ENCODE measurements at regions not wholly inside any gene's neighbourhood (a gene's known extent, or its start where the extent isn't known, plus 50 kb on each side); places are given as distances from the start of the nearest gene placed in this dataset.

DNA sequence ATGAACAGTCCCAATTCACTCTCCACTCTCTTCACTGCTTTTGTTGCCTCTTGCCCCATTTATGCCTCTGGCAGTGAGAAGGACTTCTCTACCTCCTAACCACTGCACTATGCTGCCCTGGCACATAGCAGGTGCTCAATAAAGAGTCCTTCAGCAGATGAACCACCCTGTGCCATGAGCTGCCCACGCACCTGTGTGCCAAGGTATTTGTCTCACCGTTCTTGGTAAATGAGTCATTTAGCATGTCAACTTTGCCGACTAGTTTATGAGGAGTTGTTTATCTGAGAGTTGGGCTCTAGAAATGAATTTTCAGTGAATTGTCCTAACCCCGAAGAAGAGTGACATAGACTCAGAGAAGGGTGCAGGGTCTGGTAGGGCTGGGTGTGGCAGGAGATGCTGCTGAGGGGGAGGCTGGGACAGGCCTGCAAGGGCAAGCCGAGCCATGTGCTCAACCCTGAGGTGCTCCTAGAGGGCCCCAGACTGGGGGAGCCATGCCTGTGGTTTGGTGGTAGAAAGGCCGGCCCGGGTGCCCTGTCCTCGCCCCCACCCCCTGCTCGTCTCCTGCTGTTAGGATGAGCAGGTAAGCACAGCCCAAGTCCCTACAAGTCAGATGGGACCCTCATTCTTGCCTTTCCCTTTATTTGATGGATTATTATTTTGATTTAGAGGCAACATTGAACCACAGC, 654.5 kb downstream of the MATN1 start:
- DNase-seq = no peak

DNA sequence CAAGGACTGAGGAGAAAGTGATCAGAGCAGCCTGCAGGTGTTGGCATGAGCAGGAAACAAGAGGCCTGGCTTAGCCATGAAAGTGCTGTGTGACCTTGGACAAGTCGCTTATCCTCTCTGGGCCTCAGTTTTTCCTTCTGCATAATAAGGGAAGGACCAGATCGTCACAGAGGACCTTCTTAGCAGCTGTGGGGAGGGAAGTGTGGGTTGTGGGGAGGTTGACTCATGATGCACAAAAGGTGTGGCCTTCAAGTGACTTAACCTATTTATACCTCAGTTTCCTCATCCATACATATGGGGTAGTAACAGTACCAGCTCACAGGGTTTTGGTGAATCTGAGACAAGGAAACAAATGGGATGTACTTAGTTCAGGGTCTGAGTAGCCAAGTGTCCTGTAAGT, 658.8 kb downstream of the MATN1 start:
- DNase-seq = no peak

DNA sequence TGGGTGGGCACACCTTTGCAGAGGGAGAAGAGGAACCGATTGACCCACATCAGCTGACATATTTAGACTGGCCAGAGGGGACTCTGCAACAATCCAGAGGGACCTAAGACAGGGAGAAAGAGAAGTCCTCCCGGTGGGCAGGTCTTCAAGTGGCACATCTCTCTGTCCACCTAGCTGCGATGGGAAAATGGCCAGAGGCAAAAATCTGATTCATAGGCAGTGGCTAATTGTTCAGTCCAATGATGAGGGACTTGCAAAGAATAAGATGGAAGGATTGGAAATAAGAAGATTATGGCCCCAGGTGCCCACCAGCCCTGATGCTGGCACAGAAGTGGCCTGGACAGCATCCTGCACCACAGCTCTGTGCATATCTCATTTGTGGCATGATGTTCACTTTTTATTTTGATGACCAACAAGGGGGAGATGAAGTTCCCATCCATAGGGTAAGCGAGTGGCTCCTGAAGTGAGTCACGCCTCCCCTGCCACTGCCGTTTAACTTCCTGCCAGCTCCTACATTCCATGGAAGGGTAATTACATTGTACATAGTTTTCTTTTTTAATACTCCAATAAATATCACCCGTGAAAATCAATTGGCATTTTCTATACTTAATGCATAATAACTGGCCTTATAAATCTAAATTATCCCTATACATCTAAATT, 659.6 kb downstream of the MATN1 start:
- no peak for DNase-seq

DNA sequence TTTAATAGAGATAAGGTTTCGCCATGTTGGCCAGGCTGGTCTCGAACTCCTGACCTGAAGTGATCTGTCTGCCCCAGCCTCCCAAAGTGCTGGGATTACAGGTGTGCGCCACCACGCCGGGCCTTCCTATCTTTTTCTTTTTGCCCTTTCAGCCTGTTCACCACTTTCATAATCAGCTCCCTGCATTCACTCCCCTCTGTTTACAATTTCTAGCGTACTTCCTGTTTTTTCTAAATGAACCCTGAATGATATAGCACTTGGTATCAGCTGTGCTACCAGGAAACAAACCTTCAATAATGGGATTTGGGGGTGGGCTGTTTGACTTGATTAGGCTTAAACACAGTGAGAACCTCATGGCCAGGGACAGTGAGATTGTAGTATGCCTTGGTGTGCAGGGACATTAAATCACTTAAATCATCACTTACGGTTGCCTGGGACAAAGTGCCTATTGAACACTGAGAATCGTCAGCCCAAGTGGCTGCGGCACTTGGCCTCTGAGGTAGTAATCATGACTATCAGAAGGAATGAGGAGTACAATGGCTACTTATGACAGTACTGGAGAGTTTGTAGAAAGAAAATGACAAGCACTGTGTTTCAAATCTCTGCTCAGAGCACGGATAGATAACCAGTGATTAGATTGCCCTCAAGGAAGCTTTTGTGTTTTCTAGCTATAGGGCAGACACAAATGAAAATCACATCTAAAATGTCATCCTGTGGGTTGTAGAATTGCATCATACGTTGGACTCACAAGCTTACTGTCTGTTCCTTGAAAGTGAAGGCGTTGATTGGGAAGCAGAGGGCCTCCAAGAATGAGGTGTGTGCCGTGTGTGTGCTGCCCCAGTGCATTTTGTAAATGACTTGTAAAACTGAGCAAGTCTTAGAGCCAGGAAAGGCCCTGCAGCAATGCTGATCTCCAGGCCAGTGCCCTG, 661.8 kb downstream of the MATN1 start:
- no peak for DNase-seq

DNA sequence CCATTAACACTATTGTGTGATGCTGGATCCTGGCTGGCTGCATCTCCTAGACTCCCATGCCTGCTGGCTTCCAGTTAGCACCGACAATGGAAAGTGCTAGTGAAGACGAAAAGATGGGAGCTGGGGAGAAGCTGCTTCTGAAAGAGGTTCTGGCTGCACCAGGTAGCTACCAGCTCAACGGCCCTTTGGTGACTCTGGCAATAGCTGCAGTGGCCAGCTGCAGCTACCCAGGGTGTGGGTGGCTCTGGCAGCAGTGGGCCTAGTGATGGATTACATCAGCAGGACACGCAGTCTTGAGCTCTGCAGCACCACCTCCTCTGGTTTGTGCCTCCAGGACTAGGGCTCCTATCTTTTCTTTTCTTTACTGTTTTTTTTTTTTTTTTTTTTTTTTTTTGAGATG, 662.6 kb downstream of the MATN1 start:
- no peak for DNase-seq

DNA sequence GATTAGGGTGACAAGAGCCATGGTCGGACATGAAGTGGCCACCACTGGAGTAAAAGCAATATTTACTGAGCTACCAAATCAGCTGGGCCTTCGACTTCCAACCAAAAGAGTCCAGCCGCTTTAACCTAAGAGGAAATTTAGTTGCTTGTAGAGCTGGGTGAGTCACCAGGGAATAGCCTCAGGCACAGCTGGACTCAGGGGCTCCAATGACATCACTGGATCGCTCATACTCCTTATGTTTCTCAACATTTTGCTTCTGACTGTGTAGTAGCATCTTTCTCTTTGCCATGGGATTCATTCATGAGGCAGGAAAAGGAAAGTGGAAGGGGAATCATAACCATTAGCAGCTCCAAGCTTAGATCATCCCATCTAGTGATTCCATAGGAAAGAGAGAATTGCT, 664.4 kb downstream of the MATN1 start:
- DNase-seq = no peak

DNA sequence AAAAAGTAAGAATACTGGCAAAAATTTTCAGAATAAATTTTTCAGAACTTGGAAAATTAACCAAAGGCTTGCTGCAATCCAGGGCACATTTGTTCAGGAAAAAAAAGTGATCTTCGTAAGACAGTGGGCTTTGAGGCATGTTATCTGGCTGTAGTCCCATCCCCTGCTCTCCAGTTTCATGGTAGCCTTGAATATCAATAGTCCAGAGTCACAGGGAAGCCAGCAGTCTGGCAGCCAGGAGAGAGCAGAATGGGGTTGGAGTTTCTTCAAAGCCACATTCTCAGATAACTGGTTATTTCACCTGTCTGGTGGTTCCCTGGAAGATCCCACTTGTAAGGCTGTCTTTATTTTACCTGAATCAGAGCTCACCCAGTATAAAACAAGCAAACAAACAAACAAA, 669.3 kb downstream of the MATN1 start:
- DNase-seq = no peak

DNA sequence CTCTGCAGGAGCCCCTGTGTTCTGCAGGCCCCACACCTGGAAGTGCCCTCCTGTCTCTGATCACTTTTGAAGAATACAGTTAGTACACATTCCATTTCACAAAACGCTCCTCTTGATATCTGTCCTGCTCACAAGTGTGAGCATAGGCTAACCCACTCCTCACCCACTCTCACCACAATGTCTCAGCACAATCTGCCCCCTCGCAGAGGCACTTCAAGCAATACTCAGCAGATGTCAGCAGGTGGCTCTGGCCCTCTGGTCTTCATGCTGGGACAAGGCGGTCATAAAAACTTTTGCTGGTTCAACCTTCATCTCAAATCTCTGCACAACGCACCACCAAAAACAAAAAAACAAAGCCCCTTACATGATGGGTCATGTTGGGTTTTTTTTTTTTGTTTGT, 671.2 kb downstream of the MATN1 start:
- no peak for DNase-seq

DNA sequence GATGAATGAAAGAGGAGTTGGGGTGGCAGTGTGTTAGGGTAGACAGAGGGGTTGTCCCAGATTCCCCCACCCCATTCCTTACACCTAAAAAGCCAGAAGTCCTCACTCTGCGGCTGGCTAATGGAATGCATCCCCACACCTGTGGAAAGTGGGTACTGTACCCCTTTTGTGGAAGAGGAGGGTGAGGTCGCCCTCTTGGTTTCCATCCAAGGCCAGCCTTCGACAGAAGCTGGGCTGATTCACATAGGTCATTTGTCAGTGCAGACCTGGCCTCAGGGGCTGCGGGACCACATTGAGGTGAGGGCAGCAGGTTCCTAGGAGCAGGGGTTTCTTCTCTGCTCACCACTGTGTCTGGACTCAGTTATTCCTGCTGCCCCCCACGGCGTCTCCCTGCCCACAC, 671.6 kb downstream of the MATN1 start:
- no peak for DNase-seq

DNA sequence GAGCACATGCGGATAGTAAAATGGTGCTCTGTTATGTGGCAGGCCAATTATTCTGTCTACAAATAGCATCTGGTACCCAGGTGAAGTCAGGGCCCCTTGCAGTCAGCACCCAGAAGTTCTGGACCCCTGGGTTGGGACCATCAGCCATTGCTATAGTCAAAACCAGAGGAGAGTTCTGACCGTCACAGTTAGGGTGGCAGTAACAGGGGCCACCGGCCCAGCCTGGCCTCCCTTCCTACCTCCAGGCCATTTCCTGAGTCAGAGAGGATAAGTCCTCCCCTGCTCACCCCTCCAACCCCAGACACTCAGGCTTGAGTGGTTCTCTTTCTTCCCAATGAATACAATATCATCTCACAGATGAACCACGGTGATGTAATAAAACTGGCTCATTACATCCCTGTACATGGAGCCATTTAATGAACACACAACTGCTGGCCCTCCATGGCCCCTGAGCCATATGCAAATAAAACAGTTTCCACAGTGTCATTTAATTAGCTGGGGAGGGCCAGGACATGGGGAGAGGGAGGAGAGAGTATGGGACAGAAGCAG, 673.6 kb downstream of the MATN1 start:
- DNase-seq = no peak

DNA sequence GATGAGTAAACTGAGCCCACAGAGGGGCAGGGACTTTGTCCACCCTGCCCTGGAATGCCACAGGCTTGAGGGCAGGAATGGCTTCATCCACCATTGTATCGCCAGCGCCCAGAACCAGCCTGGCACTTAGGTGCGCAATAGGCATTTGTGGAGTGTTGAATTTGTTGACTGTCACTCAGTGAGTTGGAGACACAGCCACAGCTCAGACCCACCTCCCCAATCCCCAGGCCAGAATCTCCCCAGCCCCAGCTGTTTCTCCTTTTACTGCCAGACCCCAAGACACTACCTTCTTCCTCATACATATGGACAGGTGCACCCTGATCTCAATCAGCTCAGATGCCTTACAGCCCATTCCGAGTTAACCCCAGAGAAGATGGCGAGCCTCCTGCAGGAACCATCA, 674.5 kb downstream of the MATN1 start:
- DNase-seq = no peak

DNA sequence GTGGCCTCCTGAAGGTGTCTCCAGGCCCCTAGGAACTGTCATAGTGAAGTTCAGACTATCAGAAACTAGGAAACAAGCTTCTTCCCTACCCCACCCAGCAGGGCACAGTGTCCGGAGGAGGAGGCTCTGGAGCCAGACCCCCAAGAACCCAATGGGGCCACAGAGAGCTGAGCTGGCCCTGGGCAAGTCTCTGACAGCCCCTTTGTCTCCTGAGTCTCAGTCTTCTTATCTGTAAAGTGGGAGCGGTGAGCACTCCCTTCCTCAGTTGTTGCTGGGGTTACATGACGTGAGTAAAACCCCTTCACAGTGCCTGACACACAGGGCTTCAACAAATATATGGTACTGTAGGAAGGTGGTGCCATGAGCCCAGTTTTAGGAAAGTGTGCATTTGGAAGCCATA, 675.8 kb downstream of the MATN1 start:
- DNase-seq = no peak

DNA sequence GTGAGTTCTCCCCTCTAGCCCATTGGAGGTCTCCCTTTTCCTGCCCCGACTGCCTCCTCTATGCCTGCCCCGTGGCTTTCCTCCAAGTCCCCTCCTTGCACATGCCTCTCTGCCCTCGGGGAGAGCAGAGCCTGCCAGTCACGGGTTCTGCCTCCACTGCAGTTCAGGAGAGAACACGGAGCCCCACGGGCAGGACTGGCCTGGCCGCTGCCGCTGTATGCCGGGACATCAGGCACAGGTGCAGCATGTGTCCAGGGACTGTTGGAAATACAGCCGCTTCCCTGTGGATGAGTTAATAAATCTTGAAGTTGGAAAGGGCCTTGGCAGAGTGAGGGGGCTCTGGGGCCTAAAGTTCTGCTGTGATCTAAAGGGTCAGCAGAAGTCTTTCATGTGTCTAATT, 676.6 kb downstream of the MATN1 start:
- no peak for DNase-seq

DNA sequence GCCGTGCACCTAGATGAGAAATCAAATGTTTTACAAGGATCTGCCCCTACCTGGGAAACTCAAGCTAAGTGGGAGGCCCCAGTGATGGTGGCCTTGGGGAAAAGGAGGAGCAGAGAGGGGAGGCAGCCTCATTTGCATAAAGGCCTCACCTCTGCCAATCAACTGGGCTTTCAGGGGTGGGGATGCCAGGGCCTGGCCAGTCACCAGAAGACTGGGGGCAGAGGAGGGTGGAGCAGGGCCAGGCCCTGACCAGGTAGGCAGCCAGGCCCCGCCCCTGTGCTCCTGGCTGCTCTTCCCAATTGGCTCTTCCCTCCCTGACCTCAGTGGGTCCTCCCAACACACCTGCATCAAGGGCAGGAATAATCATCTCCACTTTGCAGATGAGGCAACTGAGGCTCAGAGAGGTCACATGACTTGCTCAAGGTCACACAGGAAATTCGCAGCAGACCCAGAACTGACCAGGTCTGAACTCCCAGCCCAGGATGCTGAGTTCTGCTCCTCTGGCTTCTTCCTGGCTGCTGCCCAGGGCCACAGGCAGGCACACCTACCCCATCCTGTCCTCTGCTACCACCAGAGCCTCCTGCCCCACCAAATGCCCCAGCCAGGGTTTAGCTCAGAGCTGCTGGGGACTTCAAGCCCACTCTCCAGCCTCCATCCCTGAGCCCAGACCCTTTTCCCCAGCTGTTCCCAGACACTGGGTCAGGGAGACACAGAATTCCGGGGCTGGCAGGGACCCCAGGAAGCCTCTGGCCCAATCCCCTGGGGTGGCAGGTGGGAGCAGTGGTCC, 677.9 kb downstream of the MATN1 start:
- no peak for DNase-seq

DNA sequence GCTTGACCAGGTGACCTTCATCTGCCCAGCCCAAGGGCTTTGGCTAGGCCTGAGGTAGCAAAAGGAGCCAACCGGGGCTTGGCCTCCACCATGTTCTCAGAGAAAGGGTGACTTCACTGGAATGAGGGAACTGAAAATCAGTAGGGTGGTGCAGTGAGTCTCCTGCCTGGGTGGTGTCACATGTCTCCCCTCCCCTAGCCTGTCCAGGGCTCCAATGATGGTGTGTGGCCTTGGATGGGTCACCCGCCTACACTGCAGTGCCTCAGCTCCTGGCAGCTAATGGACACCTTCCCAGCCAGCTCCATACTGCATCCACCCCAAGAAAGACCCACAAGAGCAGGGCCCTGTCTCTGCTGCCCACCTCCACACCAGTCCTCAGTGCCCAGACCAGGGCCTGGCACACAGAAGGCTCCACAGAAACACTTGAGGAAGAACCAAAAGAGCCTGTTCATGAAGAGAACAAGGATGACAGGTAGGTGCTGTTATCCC, 678.7 kb downstream of the MATN1 start:
- DNase-seq = no peak

DNA sequence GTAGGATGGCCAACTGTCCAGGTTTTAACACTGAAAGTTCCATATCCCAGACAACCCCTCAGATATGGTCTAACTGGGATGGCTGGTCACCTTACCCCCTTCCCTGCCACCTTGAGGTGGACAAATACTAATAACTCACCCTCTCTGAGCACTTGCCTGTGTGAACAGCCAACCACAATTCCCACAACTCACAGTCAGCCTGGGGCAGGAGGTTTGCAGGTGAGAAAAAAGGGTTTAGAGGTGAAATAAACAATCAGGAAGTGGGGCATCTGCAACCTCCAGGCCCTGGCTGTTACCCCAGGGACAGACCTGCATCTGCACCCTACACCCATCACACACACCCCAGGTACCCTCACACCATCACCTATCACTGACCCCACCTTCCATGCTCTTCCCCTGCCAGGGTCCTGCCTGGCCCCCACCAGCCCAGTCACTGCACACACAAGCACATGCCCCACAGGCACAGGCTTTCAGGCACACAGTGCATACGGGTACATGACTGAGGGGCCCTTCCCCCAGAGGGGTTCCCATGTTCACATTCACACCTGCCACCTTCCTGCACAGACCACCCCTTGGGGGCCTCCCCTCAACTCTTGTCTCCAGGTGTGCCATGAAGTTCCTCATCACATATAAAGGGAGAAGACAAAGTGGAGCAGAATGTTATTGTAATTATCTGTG, 679.5 kb downstream of the MATN1 start:
- no peak for DNase-seq

DNA sequence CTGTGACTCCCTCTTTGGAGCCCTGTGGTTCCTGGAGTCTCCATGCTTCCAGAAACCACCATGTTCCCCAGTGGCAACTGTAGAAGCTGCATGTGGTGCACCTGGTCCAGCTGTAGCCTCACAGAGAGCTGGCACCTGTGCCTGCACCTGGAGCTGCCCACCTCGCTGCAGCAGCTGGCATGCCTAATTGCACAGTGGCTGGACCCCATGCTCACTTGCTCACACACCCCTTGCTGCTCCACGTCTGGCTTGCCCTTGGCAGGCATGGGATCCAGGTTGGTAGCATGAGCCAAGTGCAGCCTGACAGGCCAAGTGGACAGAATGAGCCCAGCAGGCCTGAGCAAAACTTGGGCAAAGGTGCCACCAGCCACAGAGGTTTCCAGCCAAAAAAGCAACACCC, 680.1 kb downstream of the MATN1 start:
- no peak for DNase-seq

DNA sequence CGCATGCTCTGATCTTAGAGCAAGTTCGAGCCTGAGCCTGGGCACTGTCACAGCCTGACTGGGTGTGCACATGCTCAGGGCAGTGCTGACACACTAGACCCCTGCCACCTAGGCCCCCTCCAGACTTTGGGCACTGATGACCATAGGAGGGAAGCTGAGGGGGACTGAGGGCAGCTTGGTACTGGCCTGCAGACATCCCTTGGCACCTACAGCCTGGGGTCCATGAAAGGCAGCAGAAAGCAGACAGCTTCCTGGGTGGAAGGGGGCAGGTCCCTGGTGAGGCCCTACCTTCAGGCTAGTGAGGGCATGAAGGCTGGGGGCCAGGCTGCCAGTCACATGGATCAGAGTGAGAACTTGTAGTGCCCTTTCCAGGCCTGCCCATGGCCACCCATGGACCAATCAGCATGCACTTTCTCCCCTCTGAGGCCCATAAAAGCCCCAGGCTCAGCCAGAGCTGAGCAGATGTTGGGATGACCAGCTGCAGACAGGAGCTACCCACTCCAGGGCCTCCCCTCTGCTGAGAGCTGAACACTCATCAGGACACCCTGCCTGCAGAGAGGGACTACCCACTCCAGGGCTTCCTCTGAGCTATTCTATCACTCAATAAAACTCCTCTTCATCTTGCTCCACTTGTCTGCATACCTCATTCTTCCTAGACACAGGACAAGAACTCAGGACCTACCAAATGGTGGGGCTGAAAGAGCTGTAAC, 680.8 kb downstream of the MATN1 start:
- DNase-seq = no peak

DNA sequence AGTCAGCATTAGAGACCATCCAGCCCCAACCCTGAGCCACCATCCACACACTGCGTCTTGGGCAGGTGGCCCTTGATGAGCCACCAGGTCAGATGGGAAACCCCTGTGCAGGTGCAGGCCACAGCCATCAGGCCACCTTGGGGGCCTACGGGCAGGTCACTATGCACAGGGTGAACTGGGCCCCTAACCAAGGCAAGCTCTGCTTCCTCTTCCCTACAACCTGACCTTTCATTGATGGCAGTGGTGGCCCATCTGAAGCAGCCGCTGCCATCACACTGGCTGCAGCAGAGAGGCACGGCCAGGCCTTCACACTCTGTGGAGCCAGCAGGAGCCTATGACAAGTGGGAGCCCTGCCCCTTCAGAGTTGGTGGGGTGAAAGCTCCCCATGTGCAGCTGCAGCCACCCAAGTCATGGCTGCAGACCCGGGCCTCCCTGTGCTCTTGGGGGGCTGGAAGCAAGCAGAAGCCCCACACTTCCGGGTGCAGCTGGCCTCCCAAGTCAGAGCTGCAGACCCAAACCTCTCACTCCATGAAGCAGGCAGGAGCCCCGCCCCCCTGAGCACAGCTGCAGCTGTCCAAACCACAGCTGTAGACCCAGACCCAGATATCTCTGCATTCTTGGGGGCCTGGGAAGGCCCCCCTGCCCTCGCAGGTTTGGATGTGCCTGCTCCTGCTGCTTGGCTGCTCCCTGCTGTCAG, 681.5 kb downstream of the MATN1 start:
- no peak for DNase-seq

Measured in central memory CD4-positive, alpha-beta T cell (primary cell).